Psoas muscle (tissue), 7 donors: ENCODE measurements at regions not wholly inside any gene's neighbourhood (a gene's known extent, or its start where the extent isn't known, plus 50 kb on each side); places are given as distances from the start of the nearest gene placed in this dataset.

ENCODE experiments used
- ATAC-seq, 4 donors: fragments of 200-7000 bp; cut with Tn5 transposase; one replicate each; pipeline ENCODE4 v1.9.1; 2020; ENCODE audit warnings: moderate library complexity in 3 of 4, mild to moderate bottlenecking in 2 of 4
- DNase-seq, 2 donors: peaks; one replicate each; pipeline ENCODE4 v3.0.0-alpha.2; 2020
- H3K27ac ChIP-seq: fragments of 200-600 bp; one replicate; pipeline ENCODE4 v1.8.0; 2022
- H3K27me3 ChIP-seq, 3 donors: fragments of 200-600 bp in 1 of 3; one replicate each; pipeline versions ENCODE4 v1.6.1 to v1.8.0; 2013 to 2022; ENCODE audit warnings: low read length in 2 of 3, mild to moderate bottlenecking in 2 of 3, moderate library complexity in 1 of 3; ENCODE audit not compliant: insufficient read depth in 3 of 3
- H3K36me3 ChIP-seq, 2 donors: fragments of 200-600 bp in 1 of 2; one replicate each; pipeline versions ENCODE4 v1.6.1 to v1.8.0; 2013 to 2022; ENCODE audit warnings: low read depth in 1 of 2, mild to moderate bottlenecking in 1 of 2, moderate library complexity in 1 of 2; ENCODE audit not compliant: insufficient read depth in 1 of 2
- H3K4me1 ChIP-seq: fragments of 200-600 bp; one replicate; pipeline ENCODE4 v1.8.0; 2022
- H3K4me3 ChIP-seq: fragments of 200-600 bp; one replicate; pipeline ENCODE4 v1.8.0; 2022; ENCODE audit warnings: mild to moderate bottlenecking
- H3K9me3 ChIP-seq: fragments of 200-600 bp; one replicate; pipeline ENCODE4 v1.8.0; 2022
- CTCF ChIP-seq: fragments of 200-600 bp; IDR thresholded peaks from one replicate; pipeline ENCODE4 v1.8.0; 2022; ENCODE audit warnings: antibody characterized with exemption
- WGBS, 3 donors: extraction: QIAGEN DNeasy Blood & Tissue Kit; methylation state at CpG; one replicate each; pipeline versions ENCODE4 v1.1.6 to v1.1.7; 2013; 5-methylcytosine and 5-hydroxymethylcytosine counted together
- intact Hi-C, 2 donors: fragments of 100-400 bp; cut with DNase I; formaldehyde crosslinking; loops; one replicate each; pipeline versions ENCODE4 v1.11.0 to v1.14.2; 2022
- donor health status: healthy with polysubstance abuse.
- donor health status: DM: no; HTN: no; CAD: no; lungs with moderate emphysema.
- donor health status: Bipolar disorder and iron deficiency.
- donor health status: healthy.
- donor health status: DM: yes; HTN: yes; CAD: no.
- donor health status: DM: no; HTN: no; CAD: no.
- donor health status: DM: yes; HTN: yes; CAD: no.

GRCh38 chr3:189572249-189572648, 58.9 kb upstream of the TP63 start:
- intact Hi-C loops, result no loop called here
- Histone ChIP-seq H3K9me3 (no peaks in the 10 kb centered on the region), H3K4me3 (no peak overlapping the region), H3K27ac (no peak overlapping the region), H3K36me3 (no peaks in the 10 kb centered on the region), H3K4me1 (no peaks in the 10 kb centered on the region), H3K27me3 (no peaks in the 10 kb centered on the region)
- ATAC-seq (no peak), DNase-seq (no peak)
- 90 to 97% (median 95%) methylated on average over 2 of the region's 2 CpGs for WGBS, 3 donors
- TF ChIP-seq CTCF, result no peak

GRCh38 chr3:189573004-189573403, 58.2 kb upstream of the TP63 start:
- H3K4me3 ChIP-seq, result no peak overlapping the region
- no peaks in the 10 kb centered on the region for H3K36me3 ChIP-seq
- DNase-seq (no peak), ATAC-seq (no peak)
- no peak for TF ChIP-seq CTCF
- H3K9me3 ChIP-seq, result no peaks in the 10 kb centered on the region
- intact Hi-C loops, result no loop called here
- no peak overlapping the region for H3K27ac ChIP-seq
- H3K4me1 ChIP-seq, result no peaks in the 10 kb centered on the region
- no peaks in the 10 kb centered on the region for H3K27me3 ChIP-seq

- no peaks in the 10 kb centered on the region for H3K27me3 ChIP-seq
- ATAC-seq (no peak), DNase-seq (no peak)
- no peaks in the 10 kb centered on the region for H3K9me3 ChIP-seq
- H3K4me3 ChIP-seq, result no peak overlapping the region
- no peaks in the 10 kb centered on the region for H3K36me3 ChIP-seq
- H3K4me1 ChIP-seq, result no peaks in the 10 kb centered on the region
- intact Hi-C loops, result no loop called here
- WGBS, 3 donors, result 70 to 79% (median 75%) methylated on average over 1 of the region's 1 CpG
- no peak for TF ChIP-seq CTCF
- H3K27ac ChIP-seq, result no peak overlapping the region
These were observed 54.7 kb upstream of the TP63 start for GRCh38 chr3:189576486-189576885.

GRCh38 chr3:189577050-189577951, 53.9 kb upstream of the TP63 start:
- no peak overlapping the region for H3K4me3 ChIP-seq
- H3K9me3 ChIP-seq, result no peaks in the 10 kb centered on the region
- H3K4me1 ChIP-seq, result no peaks in the 10 kb centered on the region
- no peak for TF ChIP-seq CTCF
- DNase-seq, result no peak
- WGBS, 3 donors, result 66 to 82% (median 71%) methylated on average over 5 of the region's 5 CpGs
- no peak overlapping the region for H3K27ac ChIP-seq
- no peaks in the 10 kb centered on the region for H3K27me3 ChIP-seq
- intact Hi-C loops, result no loop called here
- no peak for ATAC-seq
- H3K36me3 ChIP-seq, result no peaks in the 10 kb centered on the region

GRCh38 chr3:189580190-189580589, 51.0 kb upstream of the TP63 start:
- H3K4me1 ChIP-seq, result no peaks in the 10 kb centered on the region
- no peak overlapping the region for H3K27ac ChIP-seq
- no peaks in the 10 kb centered on the region for H3K36me3 ChIP-seq
- no peaks in the 10 kb centered on the region for H3K9me3 ChIP-seq
- 94 to 96% (median 94%) methylated on average over 2 of the region's 2 CpGs for WGBS, 3 donors
- TF ChIP-seq CTCF, result no peak
- H3K4me3 ChIP-seq, result no peak overlapping the region
- no peak for DNase-seq
- no peaks in the 10 kb centered on the region for H3K27me3 ChIP-seq
- ATAC-seq, result no peak
- intact Hi-C loops, result no loop called here
